ENCODE measurements at regions not wholly inside any gene's neighbourhood (a gene's known extent, or its start where the extent isn't known, plus 50 kb on each side); places are given as distances from the start of the nearest gene placed in this dataset.
"Not testable (repeated sequence)": the region's sequence is repeated elsewhere in the genome, so short reads cannot be mapped to it uniquely, and the experiment has no call there.

GRCh38 chr2:236376566-236377244 lies 112.5 kb upstream of the ASB18 start:
- no peak for DNase-seq

- DNase-seq, result no peak
Measured at GRCh38 chr2:236380051-236380612, 115.9 kb upstream of the ASB18 start.

- not testable (repeated sequence) for DNase-seq
Measured at GRCh38 chr2:236381253-236381652, 117.0 kb upstream of the ASB18 start.

GRCh38 chr2:236389284-236390216 lies 125.3 kb upstream of the ASB18 start:
- not testable (repeated sequence) for DNase-seq

GRCh38 chr2:236393101-236393500 lies 128.9 kb upstream of the ASB18 start:
- no peak for DNase-seq

- DNase-seq, result no peak
Measured at GRCh38 chr2:236393581-236393980, 129.4 kb upstream of the ASB18 start.

GRCh38 chr2:236394571-236394970 lies 130.4 kb upstream of the ASB18 start:
- DNase-seq, result no peak

- no peak for DNase-seq
Measured at GRCh38 chr2:236395067-236395466, 130.9 kb upstream of the ASB18 start.

GRCh38 chr2:236396818-236397350 lies 132.7 kb upstream of the ASB18 start:
- no peak for DNase-seq

- no peak for DNase-seq
Measured at GRCh38 chr2:236397681-236398080, 133.5 kb upstream of the ASB18 start.

GRCh38 chr2:236399409-236399808 lies 135.2 kb upstream of the ASB18 start:
- DNase-seq, result no peak

GRCh38 chr2:236400046-236400574 lies 135.9 kb upstream of the ASB18 start:
- no peak for DNase-seq

- no peak for DNase-seq
Measured at GRCh38 chr2:236400594-236401360, 136.6 kb upstream of the ASB18 start.

- DNase-seq, result peak; percentile 3
Measured at GRCh38 chr2:236402033-236402790, 138.0 kb upstream of the ASB18 start.

GRCh38 chr2:236403125-236403524 lies 138.9 kb upstream of the ASB18 start:
- DNase-seq, result no peak

- no peak for DNase-seq
Measured at GRCh38 chr2:236403811-236404210, 139.6 kb upstream of the ASB18 start.

GRCh38 chr2:236404346-236404745 lies 140.1 kb upstream of the ASB18 start:
- DNase-seq, result no peak

- no peak for DNase-seq
Measured at GRCh38 chr2:236405357-236405756, 141.2 kb upstream of the ASB18 start.

GRCh38 chr2:236408090-236408489 lies 143.9 kb upstream of the ASB18 start:
- no peak for DNase-seq

GRCh38 chr2:236408786-236409185 lies 144.6 kb upstream of the ASB18 start:
- no peak for DNase-seq

- no peak for DNase-seq
Measured at GRCh38 chr2:236415684-236416444, 151.7 kb upstream of the ASB18 start.

Measured in CD4-positive, alpha-beta T cell treated with Interferon gamma for 1 hour (primary cell).